ENCODE measurements at regions not wholly inside any gene's neighbourhood (a gene's known extent, or its start where the extent isn't known, plus 50 kb on each side); places are given as distances from the start of the nearest gene placed in this dataset.

GRCh38 chr2:67858886-67859285 lies 203.9 kb downstream of the C1D start:
- ATAC-seq (no peak), FAIRE-seq (no peak), DNase-seq (ENCODE audit: low spot score) (no peak)
- Histone ChIP-seq H2AFZ (ENCODE audit: low read length) (no peak overlapping the region), H4K20me1 (ENCODE audit: insufficient read depth, low read length) (no peaks in the 10 kb centered on the region), H3K4me1 (ENCODE audit: insufficient read depth, low read length) (no peaks in the 10 kb centered on the region), H3K36me3 (replicated peaks in 1 of 2; ENCODE audit: control insufficient read depth in 1 of 2, insufficient read depth in 2 of 2, low read length in 2 of 2) (no peaks in the 10 kb centered on the region), H3K9ac (ENCODE audit: insufficient read depth, low read depth, low read length) (no peak overlapping the region), H3K4me2 (ENCODE audit: low read depth, low read length) (no peak overlapping the region), H3K4me3 (replicated peaks in 1 of 3; ENCODE audit: insufficient read depth in 1 of 3, low read depth in 2 of 3, low read length in 3 of 3) (no peak overlapping the region), H3K27me3 (ENCODE audit: control insufficient read depth in 1 of 2, insufficient read depth in 2 of 2, low read length in 2 of 2) (peaks cover 0 to 7% of the 10 kb centered on the region in 2 experiments; a peak in 1 of 5 replicates), H3K79me2 (ENCODE audit: insufficient read depth, low read length) (no peaks in the 10 kb centered on the region), H3K9me3 (ENCODE audit: low read length) (no peaks in the 10 kb centered on the region), H3K27ac (ENCODE audit: extremely low read length, insufficient read depth, low read length) (no peak overlapping the region)
- CTCF ChIA-PET (ENCODE audit: low intra/inter-chr PET ratio, low total read pairs): no interaction called here
- BruUV-seq (replicated peaks): no TSS peak
- 35% methylated on average over 3 of the region's 3 CpGs for WGBS (ENCODE audit: low lambda C conversion rate)
- intact Hi-C loops (cut with micrococcal nuclease; ENCODE audit: unreplicated experiment) (no loop called here), in situ Hi-C loops (cut with HindIII; ENCODE audit: extremely low pct_ligation_motif_present, low pct_unique_long_range_greater_than_20kb) (no loop called here)
- POLR2A ChIA-PET: no interaction called here
- no peak for TF ChIP-seq ZNF646 (CRISPR knock-in tag; IDR thresholded peaks at IDR 0.05)
- TF ChIP-seq ZNF280B (CRISPR knock-in tag; IDR thresholded peaks at IDR 0.05; ENCODE audit: borderline replicate concordance): no peak
- no peak for TF ChIP-seq NFRKB (IDR thresholded peaks at IDR 0.05)
- TF ChIP-seq ZNF841 (CRISPR knock-in tag; IDR thresholded peaks at IDR 0.05; ENCODE audit: borderline replicate concordance): no peak
- TF ChIP-seq GATAD2A (CRISPR knock-in tag; IDR thresholded peaks at IDR 0.05): no peak
- TF ChIP-seq RBAK (CRISPR knock-in tag; IDR thresholded peaks at IDR 0.05): no peak
- TF ChIP-seq, protein P1, sequence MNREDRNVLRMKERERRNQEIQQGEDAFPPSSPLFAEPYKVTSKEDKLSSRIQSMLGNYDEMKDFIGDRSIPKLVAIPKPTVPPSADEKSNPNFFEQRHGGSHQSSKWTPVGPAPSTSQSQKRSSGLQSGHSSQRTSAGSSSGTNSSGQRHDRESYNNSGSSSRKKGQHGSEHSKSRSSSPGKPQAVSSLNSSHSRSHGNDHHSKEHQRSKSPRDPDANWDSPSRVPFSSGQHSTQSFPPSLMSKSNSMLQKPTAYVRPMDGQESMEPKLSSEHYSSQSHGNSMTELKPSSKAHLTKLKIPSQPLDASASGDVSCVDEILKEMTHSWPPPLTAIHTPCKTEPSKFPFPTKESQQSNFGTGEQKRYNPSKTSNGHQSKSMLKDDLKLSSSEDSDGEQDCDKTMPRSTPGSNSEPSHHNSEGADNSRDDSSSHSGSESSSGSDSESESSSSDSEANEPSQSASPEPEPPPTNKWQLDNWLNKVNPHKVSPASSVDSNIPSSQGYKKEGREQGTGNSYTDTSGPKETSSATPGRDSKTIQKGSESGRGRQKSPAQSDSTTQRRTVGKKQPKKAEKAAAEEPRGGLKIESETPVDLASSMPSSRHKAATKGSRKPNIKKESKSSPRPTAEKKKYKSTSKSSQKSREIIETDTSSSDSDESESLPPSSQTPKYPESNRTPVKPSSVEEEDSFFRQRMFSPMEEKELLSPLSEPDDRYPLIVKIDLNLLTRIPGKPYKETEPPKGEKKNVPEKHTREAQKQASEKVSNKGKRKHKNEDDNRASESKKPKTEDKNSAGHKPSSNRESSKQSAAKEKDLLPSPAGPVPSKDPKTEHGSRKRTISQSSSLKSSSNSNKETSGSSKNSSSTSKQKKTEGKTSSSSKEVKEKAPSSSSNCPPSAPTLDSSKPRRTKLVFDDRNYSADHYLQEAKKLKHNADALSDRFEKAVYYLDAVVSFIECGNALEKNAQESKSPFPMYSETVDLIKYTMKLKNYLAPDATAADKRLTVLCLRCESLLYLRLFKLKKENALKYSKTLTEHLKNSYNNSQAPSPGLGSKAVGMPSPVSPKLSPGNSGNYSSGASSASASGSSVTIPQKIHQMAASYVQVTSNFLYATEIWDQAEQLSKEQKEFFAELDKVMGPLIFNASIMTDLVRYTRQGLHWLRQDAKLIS (CRISPR knock-in tag; IDR thresholded peaks at IDR 0.05): no peak
- no peak for TF ChIP-seq ZBTB39 (CRISPR knock-in tag; IDR thresholded peaks at IDR 0.05)
